Astrocyte (in vitro differentiated cells and primary cell): ENCODE measurements at regions not wholly inside any gene's neighbourhood (a gene's known extent, or its start where the extent isn't known, plus 50 kb on each side); places are given as distances from the start of the nearest gene placed in this dataset.

Experiments used
- EZH2 ChIP-seq: IDR thresholded peaks from 2 replicates; pipeline ENCODE4 v1.6.1; 2012; ENCODE audit warnings: mild to moderate bottlenecking, low read length, inconsistent platforms; ENCODE audit not compliant: insufficient read depth
- TF ChIP-seq, protein P1 (sequence below): IDR thresholded peaks from 2 replicates; pipeline ENCODE4 v1.5.1; 2011; ENCODE audit warnings: low read depth, mild to moderate bottlenecking, inconsistent platforms, low read length, moderate library complexity; ENCODE audit not compliant: insufficient read depth

DNA sequence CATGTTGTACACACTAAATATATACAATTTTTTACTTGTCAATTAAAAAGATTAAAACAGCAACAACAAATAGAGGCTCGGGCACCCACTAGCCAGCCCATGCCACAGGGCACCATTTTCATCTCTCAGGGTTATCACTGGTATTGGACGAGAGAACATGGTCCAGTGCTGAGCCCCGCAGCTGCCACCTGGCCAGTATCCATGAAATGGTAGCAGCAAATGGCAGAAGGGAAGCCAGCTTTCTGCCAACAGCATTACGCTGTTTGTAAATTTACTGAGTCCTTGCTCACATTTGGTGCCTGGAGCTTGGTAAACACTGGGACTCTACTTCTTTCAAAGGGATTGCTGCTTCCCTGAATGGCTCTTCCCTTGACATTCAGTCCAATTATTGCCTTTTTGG, 87.9 kb upstream of the WASF3 start:
- TF ChIP-seq, protein P1, sequence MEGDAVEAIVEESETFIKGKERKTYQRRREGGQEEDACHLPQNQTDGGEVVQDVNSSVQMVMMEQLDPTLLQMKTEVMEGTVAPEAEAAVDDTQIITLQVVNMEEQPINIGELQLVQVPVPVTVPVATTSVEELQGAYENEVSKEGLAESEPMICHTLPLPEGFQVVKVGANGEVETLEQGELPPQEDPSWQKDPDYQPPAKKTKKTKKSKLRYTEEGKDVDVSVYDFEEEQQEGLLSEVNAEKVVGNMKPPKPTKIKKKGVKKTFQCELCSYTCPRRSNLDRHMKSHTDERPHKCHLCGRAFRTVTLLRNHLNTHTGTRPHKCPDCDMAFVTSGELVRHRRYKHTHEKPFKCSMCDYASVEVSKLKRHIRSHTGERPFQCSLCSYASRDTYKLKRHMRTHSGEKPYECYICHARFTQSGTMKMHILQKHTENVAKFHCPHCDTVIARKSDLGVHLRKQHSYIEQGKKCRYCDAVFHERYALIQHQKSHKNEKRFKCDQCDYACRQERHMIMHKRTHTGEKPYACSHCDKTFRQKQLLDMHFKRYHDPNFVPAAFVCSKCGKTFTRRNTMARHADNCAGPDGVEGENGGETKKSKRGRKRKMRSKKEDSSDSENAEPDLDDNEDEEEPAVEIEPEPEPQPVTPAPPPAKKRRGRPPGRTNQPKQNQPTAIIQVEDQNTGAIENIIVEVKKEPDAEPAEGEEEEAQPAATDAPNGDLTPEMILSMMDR = no peak
- TF ChIP-seq EZH2 = no peak
